ENCODE measurements at regions not wholly inside any gene's neighbourhood (a gene's known extent, or its start where the extent isn't known, plus 50 kb on each side); places are given as distances from the start of the nearest gene placed in this dataset.

GRCh38 chr5:167356374-167356773 is 935.1 kb upstream of the WWC1 start:
- TF ChIP-seq CTCF (IDR thresholded peaks at IDR 0.05) (no peak), FOXK1 (CRISPR knock-in tag; IDR thresholded peaks at IDR 0.05) (no peak), TEAD4 (CRISPR knock-in tag; IDR thresholded peaks at IDR 0.05) (no peak), SP1 (CRISPR knock-in tag; conservative IDR thresholded peaks at IDR 0.05) (no peak), NFE2L1 (CRISPR knock-in tag; IDR thresholded peaks at IDR 0.05) (no peak), USF2 (CRISPR knock-in tag; IDR thresholded peaks at IDR 0.05) (no peak), TEAD1 (CRISPR knock-in tag; IDR thresholded peaks at IDR 0.05) (no peak), ARID4B (CRISPR knock-in tag; IDR thresholded peaks at IDR 0.05; ENCODE audit: borderline replicate concordance) (no peak), HMGXB4 (CRISPR knock-in tag; IDR thresholded peaks at IDR 0.05) (no peak), MAX (CRISPR knock-in tag; IDR thresholded peaks at IDR 0.05) (no peak), ZNF317 (CRISPR knock-in tag; IDR thresholded peaks at IDR 0.05; ENCODE audit: borderline replicate concordance, low read depth) (no peak)
